ENCODE measurements at regions not wholly inside any gene's neighbourhood (a gene's known extent, or its start where the extent isn't known, plus 50 kb on each side); places are given as distances from the start of the nearest gene placed in this dataset.

- no peak for DNase-seq (ENCODE audit: low spot score)
- POLR2A ChIA-PET, result no interaction called here
- TF ChIP-seq EZH2phosphoT487 (IDR thresholded peaks at IDR 0.05; ENCODE audit: borderline replicate concordance, low read depth, low read length) (no peak), CTCF (conservative IDR thresholded peaks at IDR 0.05; ENCODE audit: low read length) (no peak)
- Histone ChIP-seq H3K36me3 (ENCODE audit: insufficient read depth, low read length) (no peaks in the 10 kb centered on the region), H2AFZ (ENCODE audit: low read length) (no peak overlapping the region), H4K20me1 (ENCODE audit: insufficient read depth, low read length) (no peaks in the 10 kb centered on the region), H3K4me3 (ENCODE audit: low read depth, low read length, poor library complexity, severe bottlenecking) (no peak overlapping the region), H3K4me1 (ENCODE audit: insufficient read depth, low read length, poor library complexity, severe bottlenecking) (no peaks in the 10 kb centered on the region), H3K4me2 (ENCODE audit: low read length) (no peak overlapping the region), H3K79me2 (ENCODE audit: insufficient read depth, low read depth, low read length) (no peaks in the 10 kb centered on the region), H3K9me3 (ENCODE audit: low read length) (no peaks in the 10 kb centered on the region), H3K27ac (ENCODE audit: low read depth, low read length, poor library complexity, severe bottlenecking) (no peak overlapping the region), H3K9me2 (ENCODE audit: insufficient read depth, low read length) (no peaks in the 10 kb centered on the region)
- intact Hi-C loops (cut with micrococcal nuclease; ENCODE audit: unreplicated experiment), result no loop called here
- CTCF ChIA-PET (ENCODE audit: unreplicated experiment), result no interaction called here
- no TSS peak for BruUV-seq (replicated peaks)
Observed at GRCh38 chr15:88341006-88341405, 84.5 kb upstream of the NTRK3 start.

GRCh38 chr15:88337993-88338392, 81.5 kb upstream of the NTRK3 start:
- POLR2A ChIA-PET, result interaction anchor here (1.9 kb wide), 1 partner anchor 11 kb away, joined by 4 read pairs; no protein-coding TSS in a partner anchor
- Histone ChIP-seq H2AFZ (ENCODE audit: low read length) (no peak overlapping the region; the same call in 1 of the 2 replicates), H3K4me1 (ENCODE audit: insufficient read depth, low read length, poor library complexity, severe bottlenecking) (no peaks in the 10 kb centered on the region), H3K36me3 (ENCODE audit: insufficient read depth, low read length) (no peaks in the 10 kb centered on the region), H4K20me1 (ENCODE audit: insufficient read depth, low read length) (no peaks in the 10 kb centered on the region), H3K4me3 (ENCODE audit: low read depth, low read length, poor library complexity, severe bottlenecking) (no peak overlapping the region), H3K27ac (ENCODE audit: low read depth, low read length, poor library complexity, severe bottlenecking) (no peak overlapping the region), H3K9me2 (ENCODE audit: insufficient read depth, low read length) (no peaks in the 10 kb centered on the region), H3K79me2 (ENCODE audit: insufficient read depth, low read depth, low read length) (no peaks in the 10 kb centered on the region), H3K9me3 (ENCODE audit: low read length) (no peaks in the 10 kb centered on the region), H3K4me2 (ENCODE audit: low read length) (no peak overlapping the region)
- CTCF ChIA-PET (ENCODE audit: unreplicated experiment), result no interaction called here
- no peak for TF ChIP-seq CTCF (conservative IDR thresholded peaks at IDR 0.05; ENCODE audit: low read length)
- no peak for TF ChIP-seq EZH2phosphoT487 (IDR thresholded peaks at IDR 0.05; ENCODE audit: borderline replicate concordance, low read depth, low read length)
- intact Hi-C loops (cut with micrococcal nuclease; ENCODE audit: unreplicated experiment), result no loop called here
- no TSS peak for BruUV-seq (replicated peaks)
- no peak for DNase-seq (ENCODE audit: low spot score)

- Histone ChIP-seq H3K79me2 (ENCODE audit: insufficient read depth, low read depth, low read length) (no peaks in the 10 kb centered on the region), H3K9me3 (ENCODE audit: low read length) (no peaks in the 10 kb centered on the region), H3K36me3 (ENCODE audit: insufficient read depth, low read length) (no peaks in the 10 kb centered on the region), H3K27ac (ENCODE audit: low read depth, low read length, poor library complexity, severe bottlenecking) (no peak overlapping the region), H3K4me2 (ENCODE audit: low read length) (no peak overlapping the region), H4K20me1 (ENCODE audit: insufficient read depth, low read length) (no peaks in the 10 kb centered on the region), H2AFZ (ENCODE audit: low read length) (no peak overlapping the region), H3K4me1 (ENCODE audit: insufficient read depth, low read length, poor library complexity, severe bottlenecking) (no peaks in the 10 kb centered on the region), H3K9me2 (ENCODE audit: insufficient read depth, low read length) (no peaks in the 10 kb centered on the region), H3K4me3 (ENCODE audit: low read depth, low read length, poor library complexity, severe bottlenecking) (no peak overlapping the region)
- BruUV-seq (replicated peaks), result no TSS peak
- CTCF ChIA-PET (ENCODE audit: unreplicated experiment), result no interaction called here
- DNase-seq (ENCODE audit: low spot score), result no peak
- TF ChIP-seq EZH2phosphoT487 (IDR thresholded peaks at IDR 0.05; ENCODE audit: borderline replicate concordance, low read depth, low read length), result no peak
- TF ChIP-seq CTCF (conservative IDR thresholded peaks at IDR 0.05; ENCODE audit: low read length), result peak; percentile 57
- POLR2A ChIA-PET, result interaction anchor here (0.6 to 1.0 kb wide), 2 partner anchors 11 to 323 kb away, joined by 3 read pairs; no protein-coding TSS in a partner anchor
- intact Hi-C loops (cut with micrococcal nuclease; ENCODE audit: unreplicated experiment), result no loop called here
Observed at GRCh38 chr15:88335074-88335473, 78.5 kb upstream of the NTRK3 start.

Measured in OCI-LY7 (cell line).